ENCODE measurements at regions not wholly inside any gene's neighbourhood (a gene's known extent, or its start where the extent isn't known, plus 50 kb on each side); places are given as distances from the start of the nearest gene placed in this dataset.
A peak's percentile ranks its signal among the peaks of the same experiment; 100 is the strongest.
"Not testable (repeated sequence)": the region's sequence is repeated elsewhere in the genome, so short reads cannot be mapped to it uniquely, and the experiment has no call there.

DNA sequence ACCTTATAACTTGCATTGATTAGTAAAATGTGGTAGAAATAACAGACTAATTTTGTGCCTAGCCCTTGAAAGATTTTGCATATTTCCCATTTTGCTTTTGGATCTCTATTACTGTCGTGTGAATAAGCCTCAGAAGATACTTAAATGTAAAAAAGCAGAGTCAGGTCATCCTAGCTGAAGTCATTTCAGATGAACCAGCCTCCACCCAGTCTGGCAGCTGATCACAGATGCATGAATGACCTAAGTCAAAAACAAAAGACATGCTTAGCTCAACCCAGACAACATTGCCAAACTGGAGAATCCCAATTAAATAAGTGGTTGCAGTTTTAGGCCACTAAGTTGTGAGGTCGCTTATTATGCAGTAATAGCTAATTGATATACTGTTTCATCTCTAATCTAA lies 349.9 kb downstream of the C12orf50 start:
- no peak for DNase-seq (ENCODE audit: low spot score)

DNA sequence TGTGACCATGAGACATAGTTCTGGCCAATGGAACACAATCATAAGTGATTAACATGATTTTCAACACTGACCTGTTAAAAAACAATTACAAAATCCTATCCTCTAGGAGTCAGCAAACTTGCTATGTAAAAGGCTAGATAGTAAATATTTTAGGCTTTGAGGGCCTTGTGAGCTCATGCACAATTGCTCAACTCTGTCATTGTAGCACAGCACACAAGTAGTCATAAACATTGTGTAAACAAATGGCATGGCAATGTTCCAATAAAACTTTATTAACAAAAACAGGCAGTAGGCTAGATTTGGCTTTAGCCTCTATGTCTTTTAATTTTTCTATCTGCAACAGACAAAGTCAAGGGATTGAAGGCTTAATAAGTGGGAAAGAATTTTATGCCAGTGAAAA lies 350.7 kb downstream of the C12orf50 start:
- peak; percentile 26 for DNase-seq (ENCODE audit: low spot score)

DNA sequence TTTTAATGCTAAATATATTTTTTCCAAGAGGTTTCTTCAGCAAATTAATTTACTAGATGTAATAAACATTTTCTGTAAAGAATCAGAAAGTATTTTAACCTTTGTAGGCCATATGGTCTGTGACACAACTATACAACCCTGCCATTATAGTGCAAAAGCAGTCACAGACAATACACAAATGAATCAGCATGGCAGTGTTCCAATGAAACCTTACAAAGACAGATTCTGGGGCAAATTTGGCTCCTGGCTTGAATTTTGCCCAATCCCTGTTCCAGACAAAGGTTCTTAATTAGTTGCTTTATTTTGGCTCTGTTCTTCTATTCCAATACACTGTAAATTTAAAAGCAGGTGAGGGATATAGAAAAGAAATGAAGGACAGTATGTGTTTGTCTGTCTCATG lies 352.5 kb downstream of the C12orf50 start:
- DNase-seq (ENCODE audit: low spot score), result no peak

DNA sequence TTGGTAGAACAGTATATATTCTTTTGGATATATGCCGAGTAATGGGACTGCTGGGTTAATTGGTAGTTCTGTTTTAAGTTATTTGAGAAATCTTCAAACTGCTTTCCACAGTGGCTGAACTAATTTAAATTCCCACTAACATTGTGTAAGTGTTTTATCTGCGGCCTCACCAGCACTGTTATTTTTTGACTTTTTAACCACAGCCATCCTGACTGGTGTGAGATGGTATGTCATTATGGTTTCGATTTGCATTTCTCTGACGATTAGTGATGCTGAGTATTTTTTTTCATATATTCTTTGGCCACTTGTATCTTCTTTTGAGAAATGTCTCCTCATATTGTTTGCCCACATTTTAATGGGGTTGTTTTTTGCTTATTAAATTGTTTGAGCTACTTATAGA lies 357.4 kb downstream of the C12orf50 start:
- DNase-seq (ENCODE audit: low spot score), result no peak

DNA sequence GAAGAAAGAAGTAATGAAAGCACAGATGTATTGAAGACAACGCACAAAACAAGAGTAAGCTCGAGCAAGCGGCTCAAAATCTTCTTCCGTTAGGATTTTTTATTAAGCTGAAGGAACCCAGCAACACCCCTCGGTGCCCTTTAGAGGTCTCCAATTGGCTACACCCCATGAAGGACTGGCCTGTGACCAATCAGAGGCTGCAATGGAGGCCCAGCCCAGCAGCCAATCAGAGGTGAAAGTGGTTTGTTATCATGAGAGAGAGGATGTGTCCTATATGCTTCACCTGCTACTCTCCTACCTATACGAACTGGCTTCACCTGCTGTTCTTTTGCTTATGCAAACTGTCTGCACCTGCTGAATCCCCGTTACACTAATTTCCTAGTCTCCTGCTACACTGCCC lies 358.8 kb downstream of the C12orf50 start:
- no peak for DNase-seq (ENCODE audit: low spot score)

DNA sequence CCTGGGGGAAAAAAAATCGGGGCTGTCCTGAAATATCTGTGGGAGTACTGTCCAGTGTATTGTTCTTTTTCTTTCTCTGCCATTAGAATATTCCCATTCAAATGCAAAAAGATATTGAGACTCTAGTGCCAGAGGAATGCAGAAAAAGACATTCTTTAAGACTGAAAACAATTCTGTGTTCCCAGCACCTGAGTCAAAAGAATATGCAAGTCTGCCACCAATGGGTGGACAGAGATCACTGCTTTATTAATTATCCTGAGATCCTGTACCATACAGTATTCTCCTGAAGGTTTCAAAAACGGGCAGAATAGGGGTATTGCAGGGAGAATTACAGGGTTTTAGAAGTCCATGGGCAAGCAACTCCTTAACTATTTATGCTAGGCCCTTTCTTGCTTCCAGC lies 361.8 kb downstream of the C12orf50 start:
- DNase-seq (ENCODE audit: low spot score), result peak; percentile 51

DNA sequence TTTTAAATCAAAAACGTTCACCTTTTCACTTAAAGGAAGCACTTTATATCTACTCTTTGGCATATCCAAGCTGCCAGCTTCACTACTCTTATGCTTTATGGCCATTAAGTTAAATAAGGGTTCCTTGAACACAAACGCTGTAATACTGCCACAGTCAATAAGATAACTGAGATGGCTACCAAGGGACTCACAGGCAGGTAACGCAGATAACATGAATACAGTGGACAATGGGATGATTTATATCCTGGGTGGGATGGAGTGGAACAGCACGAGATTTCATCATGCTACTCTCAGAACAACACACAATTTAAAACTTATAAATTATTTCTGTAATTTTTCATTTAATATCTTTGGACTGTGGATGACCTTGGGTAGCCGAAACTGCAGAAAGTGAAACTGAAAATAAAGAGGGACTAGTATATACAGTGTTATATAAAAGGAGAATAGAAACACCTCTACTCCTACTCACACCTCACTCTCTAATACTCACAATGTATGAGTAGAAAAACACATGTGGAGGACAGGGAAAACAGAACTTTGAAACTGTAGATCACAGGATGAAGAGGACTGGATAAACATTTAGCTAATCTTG lies 367.3 kb downstream of the C12orf50 start:
- no peak for DNase-seq (ENCODE audit: low spot score)

DNA sequence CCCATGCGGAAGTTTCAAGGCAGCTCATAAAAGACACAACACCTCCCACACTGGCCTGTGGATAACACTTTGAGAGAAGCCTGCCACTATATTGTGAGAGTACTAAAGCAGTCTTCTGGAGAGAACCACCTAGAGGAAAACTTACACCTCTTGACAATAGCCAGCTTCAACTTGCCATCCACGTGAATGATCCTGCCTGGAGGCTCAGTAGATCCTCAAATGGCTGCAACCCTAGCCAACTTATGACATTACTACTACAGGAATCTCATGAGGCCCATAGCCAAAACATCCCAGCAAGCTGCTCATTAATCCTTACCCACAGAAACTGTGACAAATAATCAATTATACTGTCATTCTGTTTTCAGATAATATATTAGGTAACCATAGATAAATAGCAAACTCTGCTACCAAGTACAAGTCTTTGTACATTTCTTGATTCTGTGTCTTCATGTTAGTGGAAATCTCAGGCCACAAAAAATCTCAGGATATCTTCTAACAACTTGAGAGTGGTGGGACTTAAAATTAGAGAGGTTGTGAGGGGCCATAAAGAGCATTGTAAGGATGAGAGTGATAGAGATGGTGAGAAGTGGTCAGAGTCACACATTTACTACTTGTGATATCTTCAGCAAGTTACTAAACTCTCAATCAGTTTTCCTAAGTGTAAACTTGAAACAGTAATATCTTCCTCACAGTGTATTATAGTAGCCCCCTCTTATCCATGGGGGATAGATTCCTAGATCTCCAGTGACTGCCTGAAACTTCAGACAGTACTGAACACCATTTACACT lies 368.0 kb downstream of the C12orf50 start:
- no peak for DNase-seq (ENCODE audit: low spot score)

DNA sequence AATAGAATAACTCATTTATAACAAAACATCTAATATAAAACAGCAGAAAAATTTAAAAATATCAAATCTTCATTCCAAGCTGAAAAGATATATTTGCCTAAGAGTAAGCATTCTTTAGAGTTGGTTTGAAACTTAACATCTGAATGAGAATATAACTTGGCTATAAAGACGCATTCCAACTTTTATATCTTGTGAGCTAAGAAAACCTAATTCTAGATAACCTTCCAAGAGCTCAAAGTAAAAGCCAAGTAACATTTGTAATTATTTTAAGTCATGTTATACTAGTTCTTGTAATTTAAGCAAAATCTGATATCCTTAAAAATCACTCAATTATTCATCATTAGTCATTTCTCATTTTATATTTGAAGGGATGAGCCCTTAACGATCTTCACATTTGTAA lies 368.9 kb downstream of the C12orf50 start:
- no peak for DNase-seq (ENCODE audit: low spot score)

DNA sequence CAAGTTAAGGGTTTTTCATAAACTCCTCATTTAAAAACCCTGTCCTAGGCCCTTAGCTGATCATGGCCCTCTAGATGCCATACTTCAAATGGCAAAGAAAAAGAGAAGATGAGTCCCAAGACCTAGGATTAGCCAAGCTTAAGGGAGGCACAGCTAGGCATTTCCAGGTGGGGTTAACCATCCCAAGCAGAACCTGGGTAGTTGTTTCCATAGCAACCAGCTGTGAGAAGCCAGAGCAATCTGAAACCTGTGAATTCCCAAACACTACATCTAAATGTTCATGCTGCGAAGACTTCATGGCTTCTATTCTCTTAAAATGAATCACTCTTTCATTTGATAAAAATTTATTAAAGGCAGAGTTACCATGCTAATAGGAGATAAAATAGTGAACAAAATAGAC lies 372.9 kb downstream of the C12orf50 start:
- DNase-seq (ENCODE audit: low spot score), result no peak

DNA sequence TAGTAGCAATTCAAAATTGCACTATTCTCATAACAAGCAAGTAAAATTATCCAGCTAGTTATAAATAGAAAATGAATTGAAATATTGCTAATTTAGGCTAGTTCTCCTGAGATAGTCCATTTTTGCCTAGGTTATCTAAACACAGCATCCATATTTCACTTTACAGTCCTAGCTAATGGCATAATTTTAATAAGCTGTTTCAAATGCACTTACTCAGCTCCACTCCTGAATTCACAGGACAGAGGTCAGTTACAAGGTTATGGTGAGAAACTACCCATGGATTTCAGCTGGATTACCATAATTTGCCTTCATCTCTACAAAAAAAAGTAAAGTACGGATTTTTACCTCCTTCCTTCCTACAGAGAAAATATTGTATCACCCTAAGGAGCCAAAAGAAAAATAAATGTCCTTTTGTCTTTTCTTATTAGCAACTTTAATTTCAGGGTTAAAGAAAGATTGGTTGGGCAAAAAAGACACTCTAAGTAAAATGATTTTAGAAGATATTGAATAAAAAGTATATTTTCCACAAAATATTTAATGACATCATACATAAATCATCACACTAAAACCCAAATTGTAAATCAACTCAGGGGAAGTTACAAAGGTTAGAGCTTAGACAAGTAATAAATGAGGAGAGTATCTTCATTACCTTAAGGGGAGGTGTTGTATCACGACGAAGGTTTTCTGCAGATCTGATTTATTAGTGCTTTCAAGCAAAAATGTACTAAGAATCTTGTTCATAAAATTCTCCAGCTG lies 377.4 kb downstream of the C12orf50 start:
- no peak for DNase-seq (ENCODE audit: low spot score)

DNA sequence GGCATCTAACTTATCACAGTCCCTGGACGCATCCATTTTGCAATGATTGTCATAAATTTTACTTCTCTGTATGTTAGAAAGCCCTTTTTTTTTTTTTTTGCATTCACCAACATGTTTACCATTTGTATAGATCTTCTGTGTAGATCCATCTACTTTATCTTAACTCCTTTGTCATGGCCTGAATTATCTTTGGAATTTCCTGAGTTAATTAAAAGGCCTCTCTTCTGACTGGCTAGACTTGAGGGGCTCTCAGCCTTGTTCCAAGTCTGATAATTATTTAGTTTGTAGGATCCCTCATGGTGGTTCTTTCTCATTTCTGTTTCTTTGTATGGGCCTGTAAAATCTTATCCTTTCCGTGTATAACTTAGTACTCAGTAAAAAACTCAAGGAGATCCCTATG lies 387.0 kb downstream of the C12orf50 start:
- DNase-seq (ENCODE audit: low spot score), result no peak

DNA sequence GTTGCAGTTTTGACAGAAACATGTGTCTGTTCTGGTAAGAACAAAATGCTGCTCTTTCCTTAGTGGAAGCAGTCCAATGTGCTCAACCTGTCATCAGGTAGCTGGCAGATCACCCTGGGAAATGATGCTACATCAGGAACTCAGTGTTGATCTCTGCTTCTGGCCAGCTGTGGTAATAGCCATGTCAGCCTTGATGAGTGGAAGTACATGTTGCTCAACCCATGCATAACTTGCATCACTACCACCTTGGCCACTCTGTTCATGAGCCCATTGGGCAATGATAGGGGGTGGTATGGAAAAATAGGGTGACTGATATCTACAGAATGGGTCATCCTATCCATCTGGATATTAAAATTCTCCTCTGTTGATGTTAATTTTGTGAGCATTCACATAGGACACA lies 411.0 kb downstream of the C12orf50 start:
- DNase-seq (ENCODE audit: low spot score), result no peak

DNA sequence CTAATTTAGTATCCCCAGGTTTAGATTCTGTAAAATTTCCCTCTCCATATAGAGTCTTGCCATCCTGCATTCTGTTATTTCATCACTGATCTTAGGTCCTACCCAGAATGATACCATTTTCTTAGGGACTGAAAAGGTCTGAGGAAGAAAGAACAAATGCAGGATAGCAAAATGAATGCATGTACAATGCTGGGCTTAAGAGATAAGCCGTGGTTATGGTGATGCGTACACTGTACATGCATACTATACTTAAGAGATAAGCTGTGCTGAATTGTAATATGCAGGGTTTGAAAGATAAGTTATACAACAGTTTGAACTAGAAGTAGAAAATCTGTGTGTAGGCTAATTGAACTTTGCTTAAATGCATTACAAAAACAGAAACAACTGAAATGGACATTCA lies 416.2 kb downstream of the C12orf50 start:
- DNase-seq (ENCODE audit: low spot score), result no peak

DNA sequence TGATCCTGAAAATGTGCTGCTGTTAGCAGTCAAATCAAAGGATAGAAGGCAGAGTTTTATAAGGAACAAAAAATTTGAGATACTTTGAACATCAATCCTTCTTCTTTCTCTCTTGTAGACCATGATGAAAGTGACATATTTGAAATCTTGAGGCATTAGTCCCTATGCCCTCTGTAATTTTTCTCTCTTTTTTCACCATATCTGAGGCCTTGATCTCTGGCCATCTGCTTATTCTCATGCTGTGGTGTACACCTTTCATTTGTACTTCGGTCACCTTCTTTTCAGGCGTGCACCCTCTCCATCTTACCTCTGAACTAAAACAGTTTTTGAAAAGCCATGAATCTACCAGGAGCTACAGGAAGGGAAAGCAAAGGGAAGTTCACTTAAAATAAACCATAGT lies 420.9 kb downstream of the C12orf50 start:
- DNase-seq (ENCODE audit: low spot score), result no peak

DNA sequence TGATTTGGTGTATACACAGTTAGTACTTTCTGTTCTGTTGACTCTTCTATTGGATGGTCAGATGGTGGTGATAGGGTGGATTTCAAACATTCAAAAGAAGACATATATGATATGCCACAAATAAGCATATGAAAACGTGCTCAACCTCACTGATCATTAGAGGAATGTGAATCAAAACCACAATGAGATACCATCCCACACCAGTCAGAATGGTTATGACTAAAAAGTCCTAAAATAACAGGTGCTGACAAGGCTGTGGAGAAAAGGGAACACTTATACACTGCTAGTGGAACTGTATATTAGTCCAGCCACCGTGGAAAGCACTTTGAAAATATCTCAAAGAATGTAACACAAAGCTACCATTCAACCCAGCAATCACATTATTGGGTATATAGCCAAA lies 425.5 kb downstream of the C12orf50 start:
- no peak for DNase-seq (ENCODE audit: low spot score)

DNA sequence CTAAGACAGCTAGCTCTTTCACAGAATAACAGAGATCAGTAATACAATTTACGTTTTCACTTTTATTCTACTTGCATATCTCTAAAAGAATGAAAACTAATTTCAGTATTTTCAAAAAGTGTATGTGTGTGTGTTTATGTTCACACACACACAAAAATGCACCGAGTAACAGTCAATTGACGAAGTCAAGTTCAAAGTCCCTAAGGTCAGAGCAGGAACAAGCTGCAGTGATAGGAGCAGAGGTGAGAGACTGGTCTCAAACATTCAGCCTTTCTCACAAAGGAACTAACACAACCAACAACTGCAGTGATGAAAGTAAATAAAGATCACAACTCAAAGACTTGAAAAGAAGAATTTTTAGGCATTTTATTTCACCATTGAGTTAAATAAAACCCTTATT lies 429.7 kb downstream of the C12orf50 start:
- DNase-seq (ENCODE audit: low spot score), result no peak

DNA sequence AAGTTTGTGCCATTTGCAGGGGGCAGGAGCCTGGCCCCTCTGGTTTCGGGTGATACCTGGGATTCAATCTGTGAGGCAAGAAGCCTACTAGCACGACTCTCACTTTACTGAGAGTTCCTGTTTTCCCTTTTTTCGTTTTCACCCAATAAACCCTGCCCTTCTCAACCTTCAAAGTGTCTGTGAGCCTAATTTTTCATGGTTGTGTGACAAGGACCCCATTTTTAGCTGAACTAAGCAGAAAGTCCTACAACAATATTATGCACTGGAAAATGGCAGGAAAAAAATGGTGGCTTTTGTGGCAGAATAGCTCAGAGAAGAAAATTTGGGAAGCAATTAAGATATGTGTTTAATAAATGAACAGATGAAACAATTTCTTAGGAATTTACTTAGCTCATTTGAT lies 432.1 kb downstream of the C12orf50 start:
- no peak for DNase-seq (ENCODE audit: low spot score)

DNA sequence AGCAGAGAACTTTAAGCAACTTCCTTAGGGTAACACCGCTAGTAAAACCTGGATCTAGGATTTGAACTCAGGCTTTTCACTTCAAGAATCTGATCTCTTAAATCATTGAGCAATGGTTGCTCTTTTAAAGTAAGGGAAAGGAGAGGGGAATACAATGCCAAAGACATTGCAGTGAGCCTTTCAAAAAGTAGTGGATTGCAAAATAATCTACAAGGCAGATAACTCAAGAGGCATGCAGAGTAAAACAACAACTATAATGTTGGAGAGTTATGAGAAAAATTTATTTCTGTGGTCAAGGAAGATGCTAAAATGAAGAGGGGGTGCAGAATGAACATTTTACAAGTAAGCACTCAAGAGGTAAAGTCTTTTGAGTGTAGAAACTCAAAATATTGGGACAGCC lies 432.6 kb downstream of the C12orf50 start:
- DNase-seq (ENCODE audit: low spot score), result no peak

DNA sequence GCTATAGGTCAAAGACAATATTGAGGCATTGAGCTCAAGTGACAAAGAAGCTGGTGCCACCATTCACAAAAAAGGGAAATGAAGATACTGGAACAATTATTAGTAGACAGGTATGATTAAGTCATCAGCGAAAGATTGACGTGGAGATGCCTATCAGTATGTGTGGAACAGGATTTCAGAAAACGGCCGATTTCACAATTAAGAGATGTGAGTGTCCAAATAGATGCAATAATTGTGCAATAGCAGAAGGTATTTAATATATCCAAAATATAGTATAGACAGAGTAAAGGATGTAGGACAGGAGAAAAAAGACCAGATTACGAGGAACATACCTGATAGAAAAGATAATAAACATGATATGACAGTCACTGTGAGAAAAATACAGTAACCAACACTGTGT lies 433.1 kb downstream of the C12orf50 start:
- no peak for DNase-seq (ENCODE audit: low spot score)

DNA sequence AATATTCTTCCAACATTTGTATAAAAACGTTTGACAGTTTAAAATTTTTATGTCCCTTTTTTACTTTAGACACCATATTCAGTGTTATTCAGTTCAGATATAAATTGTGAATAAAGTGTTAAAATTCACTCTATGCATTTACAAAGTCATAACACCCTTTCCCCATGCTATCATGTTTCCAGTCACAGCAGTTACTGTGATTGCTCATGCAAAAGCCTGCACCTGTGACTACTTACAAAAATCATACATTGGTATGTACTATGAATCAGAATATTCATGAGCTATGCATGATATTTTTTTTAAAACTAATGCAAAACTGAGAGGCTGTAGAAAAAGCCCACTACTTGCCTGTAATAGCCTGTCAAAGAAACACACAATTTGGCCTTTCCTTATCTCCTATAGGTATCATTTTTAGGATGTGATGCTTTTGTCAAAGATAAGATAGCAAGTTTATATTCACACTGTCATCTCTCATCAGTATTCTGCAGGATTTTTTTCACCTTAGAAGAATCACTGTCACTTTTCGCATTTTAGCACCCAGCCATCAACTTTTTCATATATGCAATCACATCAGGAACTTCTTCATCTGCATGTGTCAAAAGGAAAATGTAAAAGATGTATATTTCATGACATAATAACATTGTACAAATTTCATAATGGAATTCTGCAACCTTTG lies 443.2 kb downstream of the C12orf50 start:
- peak; percentile 0 for DNase-seq (ENCODE audit: low spot score)

DNA sequence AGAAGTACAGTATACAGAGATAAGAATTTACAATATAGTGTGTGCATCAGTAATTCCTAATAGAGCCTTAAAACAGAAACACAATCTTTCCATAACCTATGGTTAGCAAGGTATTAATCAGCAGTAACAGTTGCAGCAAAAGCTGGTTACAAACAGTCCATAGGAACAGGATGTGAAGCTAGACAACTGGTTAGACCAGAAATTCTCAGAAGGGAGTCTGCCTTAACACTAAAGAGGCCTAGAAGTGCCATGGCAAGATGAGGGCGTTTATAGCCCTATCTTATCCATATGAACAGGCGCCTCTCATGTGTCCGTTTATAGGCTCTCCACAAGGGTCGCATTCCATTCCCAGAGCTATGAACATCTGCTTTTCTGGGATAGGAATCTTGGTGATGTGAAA lies 450.1 kb downstream of the C12orf50 start:
- not testable (repeated sequence) for DNase-seq (ENCODE audit: low spot score)

DNA sequence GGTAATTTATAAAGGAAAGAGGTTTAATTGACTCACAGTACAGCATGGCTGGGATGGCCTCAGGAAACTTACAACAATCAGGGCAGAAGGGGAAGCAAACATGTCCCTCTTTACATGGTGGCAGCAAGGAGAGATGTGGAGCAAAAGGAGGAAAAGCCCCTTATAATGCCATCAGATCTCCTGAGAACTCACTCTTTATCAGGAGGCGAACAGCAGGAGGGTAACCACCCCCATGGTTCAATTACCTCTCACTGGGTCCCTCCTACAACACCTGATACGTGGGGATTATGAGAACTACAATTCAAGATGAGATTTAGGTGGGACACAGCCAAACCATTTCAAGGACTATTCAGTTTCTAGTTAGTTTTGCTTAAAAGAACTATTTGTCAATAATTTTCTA lies 453.3 kb downstream of the C12orf50 start:
- DNase-seq (ENCODE audit: low spot score), result no peak

Data from RKO (cell line).